HEK293 (cell line): ENCODE measurements at regions not wholly inside any gene's neighbourhood (a gene's known extent, or its start where the extent isn't known, plus 50 kb on each side); places are given as distances from the start of the nearest gene placed in this dataset.

Experiments used
- CTCF ChIA-PET: fragments of 350-600 bp; formaldehyde crosslinking; extraction: SDS; loops from one replicate; lab custom pipeline; 2021; ENCODE audit warnings: antibody characterized with exemption; lab: Yijun Ruan, JAX
- POLR2A ChIA-PET: fragments of 300-600 bp; formaldehyde crosslinking; extraction: SDS; loops from one replicate; lab custom pipeline; 2020; ENCODE audit warnings: antibody characterized with exemption, inconsistent platforms; lab: Yijun Ruan, JAX
- H3K27ac ChIP-seq: fragments of 200-500 bp; sonication (Bioruptor generic); 2 replicates; pipeline ENCODE4 v1.5.1; 2014; ENCODE audit warnings: low read depth, low read length, control low read depth, inconsistent platforms; ENCODE audit errors: extremely low read depth
- H3K36me3 ChIP-seq, 2 experiments: fragments of 200-500 bp in 1 of 2; sonication (Bioruptor generic) in 1 of 2; 1 replicate in 1 of 2; 2 replicates in 1 of 2; pipeline ENCODE4 v1.5.1; 2014 to 2017; ENCODE audit warnings: inconsistent platforms in 2 of 2, low read length in 2 of 2; ENCODE audit not compliant: control insufficient read depth in 2 of 2, insufficient read depth in 1 of 2
- H3K4me1 ChIP-seq: fragments of 200-500 bp; sonication (Bioruptor generic); 2 replicates; pipeline ENCODE4 v1.5.1; 2014; ENCODE audit warnings: mild to moderate bottlenecking, low read length, inconsistent platforms; ENCODE audit not compliant: control insufficient read depth, insufficient read depth
- H3K4me3 ChIP-seq: 2 replicates; pipeline ENCODE4 v1.5.1; 2011; ENCODE audit warnings: low read depth, mild to moderate bottlenecking, control low read depth, low read length, moderate library complexity
- H3K9me3 ChIP-seq: fragments of 200-500 bp; sonication (Bioruptor generic); 2 replicates; pipeline ENCODE4 v1.5.1; 2014; ENCODE audit warnings: low read depth, low read length, inconsistent platforms; ENCODE audit not compliant: control insufficient read depth, insufficient read depth
- MZF1 ChIP-seq: fragments of 450-650 bp; formaldehyde crosslinking; IDR thresholded peaks from 2 replicates; pipeline ENCODE4 v1.5.1; 2017; ENCODE audit warnings: missing biosample characterization, missing genetic modification characterization, borderline replicate concordance
- OVOL3 ChIP-seq: fragments of 450-650 bp; formaldehyde crosslinking; IDR thresholded peaks from 2 replicates; pipeline ENCODE4 v1.5.1; 2016; ENCODE audit warnings: missing biosample characterization, missing genetic modification characterization
- SETDB1 ChIP-seq: IDR thresholded peaks from one replicate; pipeline ENCODE4 v1.6.1; 2017; ENCODE audit warnings: mild to moderate bottlenecking, low read length, moderate library complexity, mixed read lengths; ENCODE audit not compliant: insufficient read length
- ZNF10 ChIP-seq: fragments of 450-650 bp; formaldehyde crosslinking; IDR thresholded peaks from 2 replicates; pipeline ENCODE4 v1.5.1; 2017; ENCODE audit warnings: missing biosample characterization, missing genetic modification characterization
- ZNF138 ChIP-seq: fragments of 450-650 bp; formaldehyde crosslinking; IDR thresholded peaks from 2 replicates; pipeline ENCODE4 v1.5.1; 2016; ENCODE audit warnings: missing biosample characterization, missing genetic modification characterization, borderline replicate concordance
- ZNF174 ChIP-seq: fragments of 450-650 bp; formaldehyde crosslinking; IDR thresholded peaks from 2 replicates; pipeline ENCODE4 v1.5.0; 2017; ENCODE audit warnings: missing biosample characterization, mild to moderate bottlenecking, missing genetic modification characterization
- ZNF391 ChIP-seq: fragments of 450-650 bp; formaldehyde crosslinking; IDR thresholded peaks from 2 replicates; pipeline ENCODE4 v1.5.1; 2016; ENCODE audit warnings: low read depth, missing biosample characterization, missing genetic modification characterization, borderline replicate concordance
- ZNF529 ChIP-seq: fragments of 450-650 bp; formaldehyde crosslinking; IDR thresholded peaks from 2 replicates; pipeline ENCODE4 v1.5.1; 2017; ENCODE audit warnings: missing genetic modification characterization, missing biosample characterization; ENCODE audit not compliant: insufficient replicate concordance
- ZNF785 ChIP-seq: fragments of 450-650 bp; formaldehyde crosslinking; IDR thresholded peaks from 2 replicates; pipeline ENCODE4 v1.5.1; 2016; ENCODE audit warnings: missing biosample characterization, missing genetic modification characterization
- ZNF791 ChIP-seq: fragments of 450-650 bp; formaldehyde crosslinking; IDR thresholded peaks from 2 replicates; pipeline ENCODE4 v1.5.1; 2016; ENCODE audit warnings: missing biosample characterization, missing genetic modification characterization
- TF ChIP-seq, protein P1 (sequence below): fragments of 450-650 bp; formaldehyde crosslinking; IDR thresholded peaks from 2 replicates; pipeline ENCODE4 v1.5.1; 2016; ENCODE audit warnings: missing biosample characterization, missing genetic modification characterization
- TF ChIP-seq, protein P2 (sequence below): fragments of 450-650 bp; formaldehyde crosslinking; conservative IDR thresholded peaks from 2 replicates; pipeline ENCODE4 v1.5.1; 2016; ENCODE audit warnings: low read depth, missing biosample characterization, missing genetic modification characterization
- TF ChIP-seq, protein P3 (sequence below): fragments of 450-650 bp; formaldehyde crosslinking; IDR thresholded peaks from 2 replicates; pipeline ENCODE4 v1.5.1; 2017; ENCODE audit warnings: missing biosample characterization, missing genetic modification characterization
- TF ChIP-seq, protein P4 (sequence below): fragments of 450-650 bp; formaldehyde crosslinking; IDR thresholded peaks from 2 replicates; pipeline ENCODE4 v1.5.1; 2017; ENCODE audit warnings: missing biosample characterization, missing genetic modification characterization

DNA sequence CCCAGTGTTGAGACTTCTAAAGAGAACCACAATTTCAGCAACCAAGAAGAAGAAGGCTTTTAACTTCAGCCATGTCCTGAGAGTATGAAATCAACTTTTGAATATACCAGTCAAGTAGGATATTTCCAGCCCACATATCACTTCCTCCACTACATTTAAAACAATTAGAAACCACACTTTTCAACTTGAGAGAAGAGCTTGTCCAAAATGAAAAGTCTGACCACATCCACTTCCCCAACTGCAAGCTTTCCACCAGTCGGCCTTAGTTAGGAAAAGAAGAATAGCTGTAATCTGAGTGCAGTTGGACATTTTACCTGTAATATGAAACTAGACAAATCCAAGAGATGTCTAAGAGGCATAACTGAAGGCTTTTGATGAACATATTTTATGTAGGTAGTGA is 101.9 kb upstream of the SLC7A11 start:
- TF ChIP-seq, protein P1, sequence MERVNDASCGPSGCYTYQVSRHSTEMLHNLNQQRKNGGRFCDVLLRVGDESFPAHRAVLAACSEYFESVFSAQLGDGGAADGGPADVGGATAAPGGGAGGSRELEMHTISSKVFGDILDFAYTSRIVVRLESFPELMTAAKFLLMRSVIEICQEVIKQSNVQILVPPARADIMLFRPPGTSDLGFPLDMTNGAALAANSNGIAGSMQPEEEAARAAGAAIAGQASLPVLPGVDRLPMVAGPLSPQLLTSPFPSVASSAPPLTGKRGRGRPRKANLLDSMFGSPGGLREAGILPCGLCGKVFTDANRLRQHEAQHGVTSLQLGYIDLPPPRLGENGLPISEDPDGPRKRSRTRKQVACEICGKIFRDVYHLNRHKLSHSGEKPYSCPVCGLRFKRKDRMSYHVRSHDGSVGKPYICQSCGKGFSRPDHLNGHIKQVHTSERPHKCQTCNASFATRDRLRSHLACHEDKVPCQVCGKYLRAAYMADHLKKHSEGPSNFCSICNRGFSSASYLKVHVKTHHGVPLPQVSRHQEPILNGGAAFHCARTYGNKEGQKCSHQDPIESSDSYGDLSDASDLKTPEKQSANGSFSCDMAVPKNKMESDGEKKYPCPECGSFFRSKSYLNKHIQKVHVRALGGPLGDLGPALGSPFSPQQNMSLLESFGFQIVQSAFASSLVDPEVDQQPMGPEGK (tag by site-specific recombination), result no peak
- TF ChIP-seq MZF1 (tag by site-specific recombination), result no peak
- TF ChIP-seq, protein P2, sequence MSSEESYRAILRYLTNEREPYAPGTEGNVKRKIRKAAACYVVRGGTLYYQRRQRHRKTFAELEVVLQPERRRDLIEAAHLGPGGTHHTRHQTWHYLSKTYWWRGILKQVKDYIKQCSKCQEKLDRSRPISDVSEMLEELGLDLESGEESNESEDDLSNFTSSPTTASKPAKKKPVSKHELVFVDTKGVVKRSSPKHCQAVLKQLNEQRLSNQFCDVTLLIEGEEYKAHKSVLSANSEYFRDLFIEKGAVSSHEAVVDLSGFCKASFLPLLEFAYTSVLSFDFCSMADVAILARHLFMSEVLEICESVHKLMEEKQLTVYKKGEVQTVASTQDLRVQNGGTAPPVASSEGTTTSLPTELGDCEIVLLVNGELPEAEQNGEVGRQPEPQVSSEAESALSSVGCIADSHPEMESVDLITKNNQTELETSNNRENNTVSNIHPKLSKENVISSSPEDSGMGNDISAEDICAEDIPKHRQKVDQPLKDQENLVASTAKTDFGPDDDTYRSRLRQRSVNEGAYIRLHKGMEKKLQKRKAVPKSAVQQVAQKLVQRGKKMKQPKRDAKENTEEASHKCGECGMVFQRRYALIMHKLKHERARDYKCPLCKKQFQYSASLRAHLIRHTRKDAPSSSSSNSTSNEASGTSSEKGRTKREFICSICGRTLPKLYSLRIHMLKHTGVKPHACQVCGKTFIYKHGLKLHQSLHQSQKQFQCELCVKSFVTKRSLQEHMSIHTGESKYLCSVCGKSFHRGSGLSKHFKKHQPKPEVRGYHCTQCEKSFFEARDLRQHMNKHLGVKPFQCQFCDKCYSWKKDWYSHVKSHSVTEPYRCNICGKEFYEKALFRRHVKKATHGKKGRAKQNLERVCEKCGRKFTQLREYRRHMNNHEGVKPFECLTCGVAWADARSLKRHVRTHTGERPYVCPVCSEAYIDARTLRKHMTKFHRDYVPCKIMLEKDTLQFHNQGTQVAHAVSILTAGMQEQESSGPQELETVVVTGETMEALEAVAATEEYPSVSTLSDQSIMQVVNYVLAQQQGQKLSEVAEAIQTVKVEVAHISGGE (tag by site-specific recombination), result no peak
- TF ChIP-seq, protein P3, sequence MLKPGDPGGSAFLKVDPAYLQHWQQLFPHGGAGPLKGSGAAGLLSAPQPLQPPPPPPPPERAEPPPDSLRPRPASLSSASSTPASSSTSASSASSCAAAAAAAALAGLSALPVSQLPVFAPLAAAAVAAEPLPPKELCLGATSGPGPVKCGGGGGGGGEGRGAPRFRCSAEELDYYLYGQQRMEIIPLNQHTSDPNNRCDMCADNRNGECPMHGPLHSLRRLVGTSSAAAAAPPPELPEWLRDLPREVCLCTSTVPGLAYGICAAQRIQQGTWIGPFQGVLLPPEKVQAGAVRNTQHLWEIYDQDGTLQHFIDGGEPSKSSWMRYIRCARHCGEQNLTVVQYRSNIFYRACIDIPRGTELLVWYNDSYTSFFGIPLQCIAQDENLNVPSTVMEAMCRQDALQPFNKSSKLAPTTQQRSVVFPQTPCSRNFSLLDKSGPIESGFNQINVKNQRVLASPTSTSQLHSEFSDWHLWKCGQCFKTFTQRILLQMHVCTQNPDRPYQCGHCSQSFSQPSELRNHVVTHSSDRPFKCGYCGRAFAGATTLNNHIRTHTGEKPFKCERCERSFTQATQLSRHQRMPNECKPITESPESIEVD, result no peak
- H3K4me1 ChIP-seq, result no peaks in the 10 kb centered on the region
- no peak overlapping the region for H3K4me3 ChIP-seq
- H3K27ac ChIP-seq, result no peak overlapping the region
- ChIA-PET CTCF (no interaction called here), POLR2A (no interaction called here)
- H3K36me3 ChIP-seq, result no peaks in the 10 kb centered on the region
- H3K9me3 ChIP-seq, result no peaks in the 10 kb centered on the region

DNA sequence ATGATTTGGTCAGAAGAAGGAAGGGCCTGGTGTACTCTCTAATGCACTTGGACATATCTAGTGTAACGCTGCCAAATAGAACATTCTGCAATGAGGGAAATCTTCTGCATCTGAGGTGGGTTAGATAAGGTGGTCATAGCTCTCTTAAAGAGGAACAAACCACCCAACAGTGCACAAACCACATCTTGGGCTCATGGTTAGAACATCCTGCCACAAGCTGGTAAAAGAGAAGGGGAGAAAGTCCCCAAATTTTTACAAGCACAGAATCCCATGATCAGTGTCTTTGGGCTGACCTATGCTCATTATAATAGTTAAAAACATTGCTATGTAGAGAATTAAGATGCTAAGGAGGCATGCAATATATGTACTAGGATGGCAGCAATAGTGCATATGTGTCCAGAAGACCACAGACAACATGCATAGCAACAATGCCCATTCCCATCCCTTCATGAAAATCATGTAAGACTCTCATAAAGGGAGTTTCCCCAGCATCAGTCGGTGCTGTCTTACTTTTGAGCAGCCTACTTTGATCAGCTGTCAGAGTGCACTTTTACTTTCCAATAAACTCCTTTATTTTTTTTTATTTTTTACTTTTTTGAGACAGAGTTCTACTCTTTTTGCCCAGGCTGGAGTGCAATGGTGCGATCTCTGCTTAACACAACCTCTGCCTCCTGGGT is 99.7 kb upstream of the SLC7A11 start:
- H3K36me3 ChIP-seq, result no peaks in the 10 kb centered on the region
- CTCF ChIA-PET, result no interaction called here
- TF ChIP-seq ZNF529 (tag by site-specific recombination) (no peak), ZNF785 (tag by site-specific recombination) (no peak), ZNF791 (tag by site-specific recombination) (no peak), OVOL3 (tag by site-specific recombination) (no peak), ZNF174 (no peak), ZNF10 (tag by site-specific recombination) (no peak), ZNF138 (tag by site-specific recombination) (no peak), SETDB1 (no peak), ZNF391 (tag by site-specific recombination) (no peak)
- TF ChIP-seq, protein P4, sequence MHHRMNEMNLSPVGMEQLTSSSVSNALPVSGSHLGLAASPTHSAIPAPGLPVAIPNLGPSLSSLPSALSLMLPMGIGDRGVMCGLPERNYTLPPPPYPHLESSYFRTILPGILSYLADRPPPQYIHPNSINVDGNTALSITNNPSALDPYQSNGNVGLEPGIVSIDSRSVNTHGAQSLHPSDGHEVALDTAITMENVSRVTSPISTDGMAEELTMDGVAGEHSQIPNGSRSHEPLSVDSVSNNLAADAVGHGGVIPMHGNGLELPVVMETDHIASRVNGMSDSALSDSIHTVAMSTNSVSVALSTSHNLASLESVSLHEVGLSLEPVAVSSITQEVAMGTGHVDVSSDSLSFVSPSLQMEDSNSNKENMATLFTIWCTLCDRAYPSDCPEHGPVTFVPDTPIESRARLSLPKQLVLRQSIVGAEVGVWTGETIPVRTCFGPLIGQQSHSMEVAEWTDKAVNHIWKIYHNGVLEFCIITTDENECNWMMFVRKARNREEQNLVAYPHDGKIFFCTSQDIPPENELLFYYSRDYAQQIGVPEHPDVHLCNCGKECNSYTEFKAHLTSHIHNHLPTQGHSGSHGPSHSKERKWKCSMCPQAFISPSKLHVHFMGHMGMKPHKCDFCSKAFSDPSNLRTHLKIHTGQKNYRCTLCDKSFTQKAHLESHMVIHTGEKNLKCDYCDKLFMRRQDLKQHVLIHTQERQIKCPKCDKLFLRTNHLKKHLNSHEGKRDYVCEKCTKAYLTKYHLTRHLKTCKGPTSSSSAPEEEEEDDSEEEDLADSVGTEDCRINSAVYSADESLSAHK, result no peak
- H3K4me3 ChIP-seq, result no peak overlapping the region
- no peak overlapping the region for H3K27ac ChIP-seq
- no peaks in the 10 kb centered on the region for H3K4me1 ChIP-seq
- H3K9me3 ChIP-seq, result no peaks in the 10 kb centered on the region
- POLR2A ChIA-PET, result no interaction called here
